Kidney (tissue), 13 donors: ENCODE measurements at regions not wholly inside any gene's neighbourhood (a gene's known extent, or its start where the extent isn't known, plus 50 kb on each side); places are given as distances from the start of the nearest gene placed in this dataset.

Source experiments
- DNase-seq, 5 donors: peaks; one replicate each; pipeline ENCODE4 v3.0.0-alpha.2; 2013 to 2020
- FAIRE-seq: peaks from 2 replicates; lab custom pipeline; 2012; peaks lifted over from hg19 to GRCh38; lab: Jason Lieb, UNC
- H3K27ac ChIP-seq, 2 donors: one replicate each; pipeline ENCODE4 v1.7.0; 2013; ENCODE audit warnings: low read depth in 2 of 2, low read length in 2 of 2, inconsistent platforms in 1 of 2
- H3K27me3 ChIP-seq: one replicate; pipeline ENCODE4 v1.7.1; 2013; ENCODE audit warnings: low read length, inconsistent platforms; ENCODE audit not compliant: control insufficient read depth, insufficient read depth
- H3K36me3 ChIP-seq, 3 donors: one replicate each; pipeline versions ENCODE4 v1.7.0 to v1.7.1; 2013; ENCODE audit warnings: low read length in 3 of 3, control low read depth in 1 of 3, inconsistent platforms in 1 of 3; ENCODE audit not compliant: insufficient read depth in 3 of 3, control insufficient read depth in 2 of 3
- H3K4me1 ChIP-seq, 3 donors: one replicate each; pipeline versions ENCODE4 v1.7.0 to v1.7.1; 2013; ENCODE audit warnings: low read length in 3 of 3, inconsistent platforms in 1 of 3, low read depth in 1 of 3; ENCODE audit not compliant: control insufficient read depth in 2 of 3, insufficient read depth in 2 of 3
- H3K4me3 ChIP-seq, 3 donors: one replicate each; pipeline versions ENCODE4 v1.7.0 to v1.8.1; 2013; ENCODE audit warnings: low read length in 3 of 3, control low read depth in 1 of 3, inconsistent platforms in 1 of 3
- H3K9ac ChIP-seq, 3 donors: one replicate each; pipeline versions ENCODE4 v1.7.0 to v1.7.1; 2013; ENCODE audit warnings: low read length in 3 of 3, control low read depth in 1 of 3, inconsistent platforms in 1 of 3
- H3K9me3 ChIP-seq, 3 donors: one replicate each; pipeline versions ENCODE4 v1.7.0 to v1.7.1; 2013; ENCODE audit warnings: low read length in 3 of 3, control low read depth in 1 of 3, inconsistent platforms in 1 of 3; ENCODE audit not compliant: control insufficient read depth in 2 of 3, insufficient read depth in 1 of 3
- intact Hi-C: fragments of 100-400 bp; cut with DNase I; formaldehyde crosslinking; loops from one replicate; pipeline ENCODE4 v1.11.1; 2022
- TF ChIP-seq, protein P1 (sequence below): IDR thresholded peaks from 3 replicates; pipeline ENCODE4 v1.5.1; 2012; ENCODE audit warnings: mild to moderate bottlenecking, moderate library complexity, borderline replicate concordance; ENCODE audit not compliant: insufficient read depth; ENCODE audit errors: extremely low read depth
- donor health status: control.
- donor health status: control.
- donor health status: control.
- donor health status: control.
- donor health status: control.
- donor health status: DM: yes; HTN: yes; CAD: no.
- donor health status: Normal renal cell carcinoma (clear cell type).

DNA sequence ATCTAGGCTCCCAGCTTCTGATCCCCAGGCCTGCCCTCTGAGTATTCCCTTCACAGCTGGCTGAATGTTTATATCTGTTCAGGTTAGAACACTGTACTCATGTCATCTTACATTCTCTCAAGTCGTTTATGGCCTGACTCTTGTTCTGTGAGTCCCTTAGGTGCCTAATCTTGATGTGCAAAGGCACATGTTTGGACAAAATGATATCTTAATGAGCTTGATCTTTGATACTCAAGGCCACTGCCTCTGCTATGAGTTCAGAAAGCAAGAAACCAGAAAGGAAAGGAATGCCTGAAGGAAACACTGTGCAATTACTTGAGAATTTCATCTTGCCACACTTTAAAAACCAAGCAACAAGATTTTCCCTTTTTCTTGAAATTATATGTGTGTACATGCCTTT, 391.8 kb upstream of the ZNF608 start:
- H3K36me3 ChIP-seq = no peaks in the 10 kb centered on the region
- no peaks in the 10 kb centered on the region for H3K27me3 ChIP-seq
- no peak overlapping the region for H3K9ac ChIP-seq
- H3K4me1 ChIP-seq = no peaks in the 10 kb centered on the region
- no peak overlapping the region for H3K27ac ChIP-seq
- no peaks in the 10 kb centered on the region for H3K9me3 ChIP-seq
- H3K4me3 ChIP-seq = no peak overlapping the region
- FAIRE-seq (no peak), DNase-seq (no peak)
- TF ChIP-seq, protein P1, sequence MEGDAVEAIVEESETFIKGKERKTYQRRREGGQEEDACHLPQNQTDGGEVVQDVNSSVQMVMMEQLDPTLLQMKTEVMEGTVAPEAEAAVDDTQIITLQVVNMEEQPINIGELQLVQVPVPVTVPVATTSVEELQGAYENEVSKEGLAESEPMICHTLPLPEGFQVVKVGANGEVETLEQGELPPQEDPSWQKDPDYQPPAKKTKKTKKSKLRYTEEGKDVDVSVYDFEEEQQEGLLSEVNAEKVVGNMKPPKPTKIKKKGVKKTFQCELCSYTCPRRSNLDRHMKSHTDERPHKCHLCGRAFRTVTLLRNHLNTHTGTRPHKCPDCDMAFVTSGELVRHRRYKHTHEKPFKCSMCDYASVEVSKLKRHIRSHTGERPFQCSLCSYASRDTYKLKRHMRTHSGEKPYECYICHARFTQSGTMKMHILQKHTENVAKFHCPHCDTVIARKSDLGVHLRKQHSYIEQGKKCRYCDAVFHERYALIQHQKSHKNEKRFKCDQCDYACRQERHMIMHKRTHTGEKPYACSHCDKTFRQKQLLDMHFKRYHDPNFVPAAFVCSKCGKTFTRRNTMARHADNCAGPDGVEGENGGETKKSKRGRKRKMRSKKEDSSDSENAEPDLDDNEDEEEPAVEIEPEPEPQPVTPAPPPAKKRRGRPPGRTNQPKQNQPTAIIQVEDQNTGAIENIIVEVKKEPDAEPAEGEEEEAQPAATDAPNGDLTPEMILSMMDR = no peak
- intact Hi-C loops = no loop called here

GRCh38 chr5:125139590-125139989, 393.2 kb upstream of the ZNF608 start:
- intact Hi-C loops = no loop called here
- DNase-seq = no peak
- H3K9ac ChIP-seq = no peak overlapping the region
- no peak overlapping the region for H3K4me3 ChIP-seq
- H3K36me3 ChIP-seq = no peaks in the 10 kb centered on the region
- FAIRE-seq = no peak
- H3K27me3 ChIP-seq = no peaks in the 10 kb centered on the region
- H3K27ac ChIP-seq = no peak overlapping the region
- H3K9me3 ChIP-seq = no peaks in the 10 kb centered on the region
- no peaks in the 10 kb centered on the region for H3K4me1 ChIP-seq
- TF ChIP-seq, protein P1 = no peak

DNA sequence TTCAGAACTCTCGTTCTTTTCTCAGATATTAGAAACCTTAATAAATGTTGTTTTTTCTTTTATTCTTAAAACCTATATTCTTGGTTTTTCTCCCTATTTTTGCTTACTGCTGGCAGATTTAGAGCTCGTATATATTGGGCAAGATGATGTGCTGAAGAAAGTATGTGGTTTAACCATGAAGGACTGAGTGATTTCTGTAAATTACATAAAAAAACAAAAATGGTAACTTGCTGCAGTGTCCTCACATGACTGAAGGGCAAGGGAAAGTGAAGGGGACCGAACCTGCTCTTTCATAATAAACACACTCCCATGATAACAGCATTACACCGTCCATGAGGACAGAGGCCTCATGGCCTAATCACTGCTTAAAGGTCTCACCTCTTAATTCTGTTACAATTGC, 393.8 kb upstream of the ZNF608 start:
- DNase-seq = no peak
- no peak for FAIRE-seq
- Histone ChIP-seq H3K4me1 (no peaks in the 10 kb centered on the region), H3K36me3 (no peaks in the 10 kb centered on the region), H3K9me3 (no peaks in the 10 kb centered on the region), H3K27ac (no peak overlapping the region), H3K27me3 (no peaks in the 10 kb centered on the region), H3K9ac (no peak overlapping the region), H3K4me3 (no peak overlapping the region)
- intact Hi-C loops = no loop called here
- TF ChIP-seq, protein P1 = no peak

- no peak for FAIRE-seq
- TF ChIP-seq, protein P1 = no peak
Measured at GRCh38 chr5:125140855-125141254, 394.4 kb upstream of the ZNF608 start.

More at GRCh38 chr5:125140855-125141254, 394.4 kb upstream of the ZNF608 start:
- DNase-seq = no peak
- no peak overlapping the region for H3K27ac ChIP-seq
- intact Hi-C loops = no loop called here
- H3K36me3 ChIP-seq = no peaks in the 10 kb centered on the region
- H3K4me3 ChIP-seq = no peak overlapping the region
- no peaks in the 10 kb centered on the region for H3K4me1 ChIP-seq
- H3K9ac ChIP-seq = no peak overlapping the region
- H3K27me3 ChIP-seq = no peaks in the 10 kb centered on the region
- no peaks in the 10 kb centered on the region for H3K9me3 ChIP-seq
